ENCODE measurements at regions not wholly inside any gene's neighbourhood (a gene's known extent, or its start where the extent isn't known, plus 50 kb on each side); places are given as distances from the start of the nearest gene placed in this dataset.

DNA sequence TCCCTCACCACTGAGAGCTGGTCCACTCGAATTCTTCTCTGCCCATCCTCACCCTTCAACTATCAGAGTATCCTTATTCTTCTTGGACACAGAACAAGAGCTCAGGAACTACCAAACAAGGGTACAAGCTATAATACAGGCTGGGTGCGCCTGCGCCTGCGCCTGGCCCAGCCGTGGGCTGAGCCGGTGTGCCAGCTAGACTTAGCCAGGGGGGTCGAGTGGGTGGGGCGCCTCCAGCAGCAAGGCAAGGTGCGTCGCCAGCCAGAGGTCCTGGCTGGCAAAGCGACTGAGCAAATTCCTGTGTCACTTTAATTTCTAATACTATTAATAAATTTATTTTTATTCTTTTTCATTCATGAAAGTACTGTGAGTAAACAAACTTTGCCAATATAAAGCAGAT, 1072.6 kb upstream of the PIK3C3 start:
- no peak for DNase-seq (ENCODE audit: low read depth)

- DNase-seq (ENCODE audit: low read depth), result no peak
Measured at GRCh38 chr18:40878371-40878770, 1076.7 kb upstream of the PIK3C3 start.

- DNase-seq (ENCODE audit: low read depth), result no peak
Measured at GRCh38 chr18:40877096-40877495, 1077.9 kb upstream of the PIK3C3 start.

GRCh38 chr18:40875101-40875615, 1079.9 kb upstream of the PIK3C3 start:
- no peak for DNase-seq (ENCODE audit: low read depth)

GRCh38 chr18:40874233-40874632, 1080.8 kb upstream of the PIK3C3 start:
- no peak for DNase-seq (ENCODE audit: low read depth)

DNA sequence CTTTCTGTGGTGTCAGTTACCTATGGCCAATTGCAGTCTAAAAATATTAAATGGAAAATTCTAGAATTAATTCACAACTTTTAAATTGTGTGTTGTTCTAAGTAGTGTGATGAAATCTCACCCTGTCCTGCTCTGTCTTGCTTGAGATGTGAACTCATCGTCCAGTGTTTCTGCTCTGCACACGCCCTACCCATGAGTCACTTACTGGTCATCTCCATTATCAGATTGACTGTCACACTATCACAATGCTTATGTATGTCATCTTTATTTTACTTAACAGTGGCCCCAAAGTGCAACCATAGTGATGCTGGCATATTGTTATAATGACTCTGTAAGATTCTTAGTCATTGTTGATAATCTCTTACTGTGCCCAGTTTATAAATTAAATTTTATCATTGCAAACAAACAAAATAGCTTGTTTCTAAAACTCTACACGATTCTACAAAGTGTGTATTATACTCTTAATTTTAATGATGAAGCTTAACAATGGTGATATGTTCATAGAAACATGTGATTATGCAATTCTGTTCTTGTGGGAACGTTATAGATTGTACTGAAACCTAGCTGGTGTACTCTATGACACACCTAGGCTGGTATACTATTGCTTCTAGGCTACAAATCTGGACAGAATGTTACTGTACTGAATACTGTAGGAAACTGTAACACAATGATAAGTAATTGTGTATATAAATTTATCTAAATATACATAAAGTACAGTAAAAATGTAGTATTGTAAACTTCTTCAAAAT, 1086.8 kb upstream of the PIK3C3 start:
- no peak for DNase-seq (ENCODE audit: low read depth)

- no peak for DNase-seq (ENCODE audit: low read depth)
Measured at GRCh38 chr18:40867459-40867858, 1087.6 kb upstream of the PIK3C3 start.

- DNase-seq (ENCODE audit: low read depth), result no peak
Measured at GRCh38 chr18:40866968-40867367, 1088.1 kb upstream of the PIK3C3 start.

DNA sequence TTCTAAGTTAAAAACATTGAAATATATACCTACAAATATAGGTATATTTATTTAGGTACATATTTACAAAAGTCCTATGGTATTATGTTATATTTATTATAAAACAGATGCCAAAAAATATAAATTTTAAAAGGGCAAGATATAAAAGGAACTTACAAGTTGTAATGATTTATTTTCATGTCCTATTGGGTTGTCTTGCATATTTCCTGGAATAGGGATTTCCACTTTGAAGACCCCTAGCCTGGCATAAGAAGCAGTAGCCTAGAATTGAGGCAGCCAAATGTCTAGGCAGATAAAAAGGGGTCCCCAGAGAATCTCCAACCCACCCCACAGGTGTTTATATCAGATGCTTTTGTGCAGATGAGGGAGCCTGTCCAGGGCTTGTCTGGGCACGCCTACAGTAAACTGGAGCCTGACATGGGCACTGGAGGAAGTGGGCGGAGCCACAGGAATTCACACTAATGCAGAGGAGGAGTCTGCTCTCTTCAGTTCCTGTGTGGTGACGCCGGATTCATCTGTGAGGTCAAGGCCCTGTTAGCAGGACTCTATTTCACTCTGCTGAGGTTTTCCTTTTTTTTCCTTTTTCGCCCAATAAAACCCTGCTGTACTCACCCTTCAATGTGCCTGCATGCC, 1088.9 kb upstream of the PIK3C3 start:
- no peak for DNase-seq (ENCODE audit: low read depth)

DNA sequence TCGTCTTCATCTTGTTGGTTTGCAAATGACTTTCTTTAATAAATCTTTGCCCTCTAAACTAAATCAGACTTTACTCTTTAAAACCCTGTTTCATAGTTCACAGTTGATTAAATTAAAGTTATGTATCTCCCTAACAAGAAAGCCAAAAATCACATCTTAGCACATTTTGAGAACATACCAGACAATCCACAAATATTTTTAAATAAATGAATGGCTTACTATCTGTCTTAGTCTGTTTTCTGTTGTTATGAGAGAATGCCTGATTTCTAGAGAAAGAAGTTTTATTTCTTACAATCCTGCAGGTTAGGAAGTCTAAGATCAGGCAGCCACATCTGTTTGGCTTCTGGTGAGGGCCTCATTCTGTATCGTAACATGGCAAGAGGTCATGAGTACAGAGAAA, 1090.2 kb upstream of the PIK3C3 start:
- no peak for DNase-seq (ENCODE audit: low read depth)

- no peak for DNase-seq (ENCODE audit: low read depth)
Measured at GRCh38 chr18:40863801-40864200, 1091.2 kb upstream of the PIK3C3 start.

DNA sequence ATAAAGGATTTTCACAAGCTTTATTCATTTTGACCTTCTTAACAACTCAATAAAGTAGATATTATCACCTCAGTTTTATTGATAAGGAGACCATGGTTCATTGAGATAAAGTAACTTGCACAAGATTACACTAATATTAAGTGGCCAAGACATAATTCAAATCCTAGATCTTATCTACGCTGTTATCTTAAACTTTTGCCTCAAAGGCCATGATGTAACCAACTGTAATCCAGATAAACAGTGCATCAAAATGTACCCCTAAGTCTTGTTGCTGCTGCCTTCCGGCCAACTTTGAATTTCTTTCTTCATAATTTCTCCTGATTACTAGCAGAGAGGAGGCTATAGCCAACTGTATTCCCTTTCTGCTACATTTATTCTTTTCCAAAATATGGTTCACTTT, 1094.8 kb upstream of the PIK3C3 start:
- DNase-seq (ENCODE audit: low read depth), result no peak

DNA sequence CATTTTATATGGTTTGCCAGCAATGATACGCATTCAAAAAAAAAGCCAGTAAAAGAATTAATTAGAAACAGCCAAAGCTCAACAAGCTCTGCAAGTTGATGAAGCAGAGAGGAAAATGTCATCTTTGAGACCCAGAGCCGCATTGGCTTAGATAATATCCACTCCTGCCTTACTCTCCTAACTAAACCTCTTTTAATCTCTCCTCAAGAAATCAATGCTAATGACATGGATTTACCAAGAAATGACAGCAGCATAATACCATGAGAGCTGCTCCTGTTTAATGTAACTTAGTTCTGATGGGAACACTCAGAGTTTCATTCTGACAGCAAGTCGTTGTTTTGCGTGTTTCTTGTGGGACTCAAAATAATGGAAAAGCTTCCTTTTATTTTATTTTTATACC, 1099.4 kb upstream of the PIK3C3 start:
- no peak for DNase-seq (ENCODE audit: low read depth)

- no peak for DNase-seq (ENCODE audit: low read depth)
Measured at GRCh38 chr18:40852406-40852805, 1102.6 kb upstream of the PIK3C3 start.

DNA sequence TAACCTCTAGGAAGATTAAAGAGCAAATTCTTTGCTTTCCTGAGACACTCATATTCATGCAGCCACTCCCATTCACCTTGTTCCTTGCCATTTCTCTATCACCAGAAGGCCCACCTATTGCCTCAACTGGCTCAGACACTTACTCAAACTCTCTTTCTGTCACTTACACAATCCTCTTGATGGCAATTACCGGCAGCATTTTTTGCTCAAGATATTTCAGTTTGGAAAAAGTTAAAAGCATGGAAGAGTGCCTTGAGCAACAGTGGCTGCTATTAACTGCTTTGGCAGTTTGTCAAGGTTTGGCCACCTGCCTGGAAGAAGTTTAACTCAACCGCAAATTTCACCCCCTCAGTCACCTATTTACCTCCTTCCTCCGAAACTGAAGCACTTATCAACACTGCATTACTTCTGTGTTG, 1104.0 kb upstream of the PIK3C3 start:
- DNase-seq (ENCODE audit: low read depth), result no peak

DNA sequence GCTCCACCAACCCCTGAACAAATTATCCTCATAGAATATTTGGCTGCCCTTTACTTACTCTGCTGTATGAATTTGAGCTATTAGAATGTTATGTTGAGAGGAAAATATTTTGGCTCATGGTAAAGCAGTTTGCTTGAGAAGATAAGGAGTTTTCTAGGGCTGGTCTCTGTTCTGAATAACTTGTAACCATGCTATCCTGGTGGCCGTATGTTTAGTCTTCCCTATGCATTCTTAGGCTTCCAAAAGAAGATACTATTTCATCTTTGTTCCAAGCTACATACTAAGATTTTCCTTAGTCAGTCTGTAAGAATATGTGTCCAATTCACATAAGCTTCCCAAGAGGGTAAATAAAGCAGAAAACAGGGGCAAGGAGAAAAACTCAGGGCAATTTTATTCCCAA, 1105.1 kb upstream of the PIK3C3 start:
- DNase-seq (ENCODE audit: low read depth), result no peak

DNA sequence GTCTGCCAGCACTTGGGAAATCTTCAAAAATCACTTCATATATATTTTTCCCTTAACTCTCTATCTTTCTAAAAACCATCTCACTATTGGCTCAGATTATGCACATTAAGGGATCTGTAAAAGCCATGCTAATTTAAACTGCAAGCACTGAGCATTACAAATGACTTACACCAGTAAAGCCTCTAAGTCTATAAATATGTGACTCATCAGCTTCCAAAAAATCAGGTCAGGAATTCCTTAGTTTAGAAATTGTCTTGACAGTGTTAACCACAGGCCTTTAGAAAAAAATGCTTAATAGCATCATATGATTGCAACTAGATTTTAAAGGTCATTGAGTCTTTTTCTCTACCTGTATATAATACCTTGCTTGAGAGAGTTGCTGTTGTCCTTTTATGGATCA, 1113.6 kb upstream of the PIK3C3 start:
- no peak for DNase-seq (ENCODE audit: low read depth)

- no peak for DNase-seq (ENCODE audit: low read depth)
Measured at GRCh38 chr18:40841063-40841462, 1114.0 kb upstream of the PIK3C3 start.

- no peak for DNase-seq (ENCODE audit: low read depth)
Measured at GRCh38 chr18:40832362-40832761, 1122.7 kb upstream of the PIK3C3 start.

DNA sequence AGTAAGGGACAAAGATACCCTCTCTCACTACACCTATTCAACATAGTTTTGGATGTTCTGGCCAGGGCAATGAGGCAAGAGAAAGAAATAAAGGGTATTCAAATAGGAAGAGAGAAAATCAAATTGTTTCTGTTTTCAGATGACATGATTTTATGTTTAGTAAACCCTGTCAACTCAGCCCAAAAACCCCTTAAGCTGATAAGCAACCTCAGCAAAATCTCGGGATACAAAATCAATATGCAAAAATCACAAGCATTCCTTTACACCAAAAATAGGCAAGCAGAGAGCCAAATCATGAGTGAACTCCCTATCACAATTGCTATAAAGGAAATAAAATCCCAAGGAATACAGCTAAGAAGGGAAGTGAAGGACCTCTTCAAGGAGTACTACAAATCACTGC, 1130.7 kb upstream of the PIK3C3 start:
- no peak for DNase-seq (ENCODE audit: low read depth)

DNA sequence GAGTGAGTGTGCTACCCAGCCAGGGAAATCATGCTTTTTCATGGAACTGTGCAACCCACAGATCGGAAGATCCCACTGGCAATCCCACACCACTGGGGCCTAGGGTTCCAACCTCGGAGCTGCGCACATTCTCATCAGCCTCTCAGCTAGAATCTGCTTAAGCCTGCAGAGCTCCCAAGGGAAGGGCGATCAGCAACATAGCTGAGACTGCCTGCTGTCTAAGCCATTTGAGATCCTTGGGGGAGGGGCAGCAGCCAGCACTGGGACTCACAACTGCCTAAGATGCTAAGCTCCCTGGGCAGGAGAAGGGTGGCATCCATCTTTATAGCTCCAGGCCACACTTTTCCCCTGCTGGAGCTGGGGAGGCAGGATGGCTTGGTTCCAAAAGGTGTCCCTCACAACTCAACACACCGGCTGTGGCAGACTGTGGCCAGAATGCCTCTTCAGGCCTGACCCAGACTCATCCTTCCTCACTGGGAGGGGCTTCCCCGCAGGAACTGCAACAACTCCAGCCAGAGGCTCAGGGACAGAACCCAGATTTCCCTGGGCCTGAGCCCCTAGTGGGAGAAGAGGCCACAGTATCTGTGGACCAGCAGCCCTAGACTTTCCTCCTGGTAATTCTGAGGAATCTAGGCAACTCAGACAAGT, 1133.3 kb upstream of the PIK3C3 start:
- no peak for DNase-seq (ENCODE audit: low read depth)

- no peak for DNase-seq (ENCODE audit: low read depth)
Measured at GRCh38 chr18:40812981-40813515, 1142.0 kb upstream of the PIK3C3 start.

DNA sequence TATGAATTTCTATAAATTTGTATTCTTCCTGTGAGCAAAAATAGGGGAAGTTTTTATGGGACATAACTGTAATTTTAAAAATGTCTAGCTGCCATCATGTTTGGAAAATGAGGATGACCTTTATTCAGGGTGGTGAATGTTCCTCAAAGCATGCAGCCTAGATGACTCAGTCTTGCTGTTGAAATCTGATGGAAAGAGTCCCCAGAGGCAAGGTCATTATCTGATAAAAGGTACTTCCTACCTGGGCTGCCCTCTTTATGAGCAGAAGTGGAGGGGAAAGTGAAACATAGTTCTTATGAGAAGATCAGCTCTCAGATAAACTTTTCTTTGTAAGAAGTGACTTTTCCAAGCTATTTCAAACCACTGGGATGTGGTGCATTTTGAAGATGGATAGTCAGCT, 1144.7 kb upstream of the PIK3C3 start:
- DNase-seq (ENCODE audit: low read depth), result no peak
